ENCODE measurements at regions not wholly inside any gene's neighbourhood (a gene's known extent, or its start where the extent isn't known, plus 50 kb on each side); places are given as distances from the start of the nearest gene placed in this dataset.

DNA sequence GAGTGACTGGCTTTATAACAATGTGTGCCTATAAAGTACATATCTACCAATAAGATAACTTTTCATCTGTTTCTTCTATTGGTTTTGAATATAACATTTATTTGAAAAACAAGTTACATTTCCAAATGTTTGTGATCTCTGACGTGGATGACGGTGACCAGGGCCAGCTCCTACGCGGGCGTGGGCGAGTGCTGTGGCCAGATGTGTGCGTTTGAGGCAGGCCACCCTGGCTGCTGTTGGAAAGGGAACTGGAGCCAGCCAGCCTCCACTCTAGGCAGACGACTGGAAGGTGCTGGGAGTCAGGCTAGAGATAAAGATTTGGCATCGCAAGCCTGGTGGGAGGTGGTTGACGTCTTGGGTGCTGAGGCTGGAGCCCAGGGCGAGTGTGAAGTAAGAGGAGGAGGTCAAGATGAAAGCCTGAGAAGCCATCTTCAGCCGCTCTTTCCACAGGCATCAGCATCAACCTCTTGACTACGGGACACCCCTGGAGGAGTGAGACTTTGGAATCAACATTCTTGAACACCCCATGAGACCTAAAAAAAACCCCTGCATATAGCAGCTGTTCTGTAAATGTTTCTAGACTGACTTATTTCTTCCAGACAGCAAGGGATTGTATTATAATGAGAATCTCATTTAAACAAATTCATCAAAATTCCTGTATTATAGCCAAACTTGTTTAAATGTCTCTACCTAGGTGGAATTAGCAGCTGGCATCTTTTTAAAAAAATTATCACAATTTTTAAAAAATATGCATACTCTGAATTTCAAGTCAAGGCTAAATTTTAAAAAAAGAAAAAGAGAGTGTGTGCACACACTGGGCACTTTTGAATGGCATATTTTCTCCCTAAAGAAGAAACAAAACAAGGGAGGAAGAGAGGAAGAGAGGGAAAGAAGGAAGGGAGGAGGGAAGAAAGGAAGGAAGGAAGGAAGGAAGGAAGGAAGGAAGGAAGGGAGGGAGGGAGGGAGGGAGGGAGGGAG, 112.5 kb upstream of the SLC44A3 start:
- DNase-seq (ENCODE audit: low spot score) = no peak

DNA sequence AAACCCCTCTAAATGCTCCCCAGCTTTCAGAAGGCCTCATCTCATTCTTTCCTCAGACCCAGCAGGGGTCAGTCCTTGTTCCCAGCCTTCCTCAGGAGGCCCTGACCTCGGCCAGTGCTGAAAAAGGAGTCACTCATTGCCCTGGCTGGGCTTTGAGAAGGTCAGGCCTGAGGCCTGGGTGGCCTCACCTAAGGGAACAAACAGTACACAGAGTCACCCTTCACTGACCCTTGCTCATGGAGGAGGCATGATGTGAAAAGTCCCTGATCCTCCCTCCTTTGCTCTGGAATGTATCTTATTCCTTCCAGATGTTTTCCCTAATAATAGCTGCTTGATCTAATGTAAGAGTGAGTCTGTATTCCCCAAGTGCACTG, 117.7 kb upstream of the SLC44A3 start:
- no peak for DNase-seq (ENCODE audit: low spot score)

DNA sequence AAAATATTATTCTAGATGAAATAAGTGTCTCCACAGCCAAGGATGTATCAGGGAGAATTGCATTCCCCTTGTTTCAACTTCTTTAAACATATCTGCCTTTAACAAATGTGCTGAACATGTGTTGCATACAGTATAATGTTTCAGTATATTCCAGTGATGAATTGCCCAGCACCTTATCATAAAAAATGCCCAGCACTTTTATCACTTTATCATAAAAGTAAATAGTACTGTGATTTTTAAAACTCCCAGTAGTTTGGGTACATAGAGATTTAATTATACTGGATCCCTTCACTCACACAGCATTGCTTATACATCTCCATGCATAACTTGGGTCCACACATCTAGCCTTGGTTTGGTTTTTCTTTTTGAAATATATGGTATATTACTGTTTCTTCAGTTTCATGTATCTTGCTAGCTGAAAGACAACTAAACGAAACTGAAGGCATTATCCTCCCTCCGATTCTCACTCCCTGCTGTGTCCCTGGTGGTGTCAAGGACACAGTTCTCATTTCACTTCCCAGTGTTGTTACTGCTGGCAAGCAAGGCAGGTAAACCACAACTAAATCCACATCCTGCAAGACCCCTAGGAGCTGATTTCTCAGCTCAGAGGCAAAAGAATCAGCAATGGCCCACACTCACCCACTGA, 118.2 kb upstream of the SLC44A3 start:
- DNase-seq (ENCODE audit: low spot score) = no peak

DNA sequence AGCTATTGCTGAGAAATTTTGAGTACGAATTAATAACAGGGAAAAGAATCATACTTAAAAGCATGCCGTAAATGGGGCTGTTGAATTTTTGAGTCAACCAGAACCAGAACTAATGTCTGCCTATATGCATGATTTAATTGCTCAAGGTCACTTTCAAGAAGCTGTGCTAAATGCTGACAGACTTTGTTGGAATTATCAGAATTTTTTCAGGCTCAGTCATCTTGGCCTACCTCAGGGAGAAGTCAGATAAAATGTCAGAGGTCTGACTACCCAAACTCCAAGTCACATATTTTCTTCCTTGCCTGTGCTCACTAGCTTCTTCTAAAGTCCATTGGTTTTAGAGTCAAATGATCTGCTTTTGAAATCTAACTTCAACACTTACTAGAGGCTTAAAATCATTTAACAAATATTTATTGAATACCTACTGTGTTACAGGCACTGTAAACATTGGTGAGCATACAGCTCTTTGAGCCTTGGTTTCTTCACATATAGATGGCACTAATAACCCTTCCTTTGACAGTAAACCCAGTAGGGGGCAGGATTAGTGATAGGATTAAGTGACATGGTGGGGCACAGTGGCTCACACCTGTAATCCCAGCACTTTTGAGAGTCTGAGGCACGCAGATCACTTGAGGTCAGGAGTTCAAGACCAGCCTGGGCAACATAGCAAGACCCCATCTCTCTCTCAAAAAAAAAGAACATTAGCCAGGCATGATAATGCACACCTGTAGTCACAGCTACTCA, 121.2 kb upstream of the SLC44A3 start:
- no peak for DNase-seq (ENCODE audit: low spot score)

DNA sequence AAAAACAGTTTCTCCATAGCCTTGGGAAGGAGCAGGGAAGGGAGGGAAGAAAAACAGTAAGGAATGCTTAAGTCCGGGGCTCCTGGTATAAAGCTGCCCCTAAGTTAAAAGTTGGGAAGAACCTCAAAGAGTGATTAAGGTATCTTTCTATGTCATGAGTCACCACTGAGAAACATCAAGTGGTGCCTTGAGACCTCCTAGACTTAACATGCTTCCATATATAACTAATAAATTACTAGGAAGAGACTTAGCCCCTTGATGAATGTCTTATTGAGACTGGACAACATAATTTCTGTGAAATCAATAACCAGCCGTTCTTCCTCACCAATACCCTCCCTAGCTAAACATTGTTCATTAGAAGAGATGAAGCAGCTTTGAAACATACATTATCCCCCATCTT, 121.8 kb upstream of the SLC44A3 start:
- DNase-seq (ENCODE audit: low spot score) = no peak

DNA sequence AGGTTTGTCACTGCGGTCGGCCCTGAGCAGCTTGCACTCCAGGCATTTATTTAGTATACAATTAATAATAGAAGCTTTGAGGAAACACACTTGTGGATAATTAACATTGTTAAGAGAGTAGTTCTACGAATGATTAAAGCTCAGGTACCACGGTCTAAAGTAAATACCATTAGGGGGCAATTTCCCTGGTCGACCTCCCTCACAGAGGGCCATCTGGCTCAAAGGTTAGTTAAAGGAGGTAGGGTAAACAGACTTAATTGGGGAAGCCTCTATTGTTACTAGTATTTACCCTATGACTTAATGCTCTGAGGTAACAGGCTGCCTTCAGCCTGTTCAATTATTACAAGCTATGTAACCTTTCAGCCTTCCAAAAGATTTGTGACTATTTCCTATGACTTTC, 122.3 kb upstream of the SLC44A3 start:
- DNase-seq (ENCODE audit: low spot score) = no peak

DNA sequence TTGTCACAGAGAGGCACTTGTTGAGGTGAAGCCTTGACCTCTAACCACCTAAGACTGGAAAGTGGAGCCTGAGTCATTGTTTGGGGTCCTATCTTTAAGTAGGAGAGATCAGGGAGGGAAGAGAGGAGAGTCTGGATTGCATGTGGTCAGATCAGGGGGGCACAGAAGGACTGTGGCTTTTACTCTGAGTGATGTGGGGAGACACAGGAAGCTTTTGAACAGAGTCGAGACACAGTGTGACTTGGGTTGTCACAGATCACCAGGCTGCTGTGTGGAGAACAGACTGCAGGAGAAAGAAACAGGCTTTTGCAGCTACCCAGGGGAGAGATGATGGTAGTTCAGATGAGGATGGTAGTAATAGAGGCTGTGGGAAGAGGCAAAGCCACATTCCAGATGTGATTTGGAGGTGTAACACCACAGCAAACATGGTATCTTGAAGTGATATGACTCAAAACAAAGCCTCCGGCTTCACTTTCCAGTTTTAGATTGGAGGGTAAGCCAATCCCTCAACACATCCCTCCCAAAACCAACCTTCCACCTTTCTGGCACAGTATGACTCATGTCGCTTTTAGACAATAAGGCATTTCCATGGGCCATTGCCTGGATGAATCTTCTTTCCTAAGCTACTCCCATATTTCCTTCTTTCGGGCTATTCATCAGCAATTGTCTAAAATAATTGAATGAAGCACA, 125.8 kb upstream of the SLC44A3 start:
- no peak for DNase-seq (ENCODE audit: low spot score)

DNA sequence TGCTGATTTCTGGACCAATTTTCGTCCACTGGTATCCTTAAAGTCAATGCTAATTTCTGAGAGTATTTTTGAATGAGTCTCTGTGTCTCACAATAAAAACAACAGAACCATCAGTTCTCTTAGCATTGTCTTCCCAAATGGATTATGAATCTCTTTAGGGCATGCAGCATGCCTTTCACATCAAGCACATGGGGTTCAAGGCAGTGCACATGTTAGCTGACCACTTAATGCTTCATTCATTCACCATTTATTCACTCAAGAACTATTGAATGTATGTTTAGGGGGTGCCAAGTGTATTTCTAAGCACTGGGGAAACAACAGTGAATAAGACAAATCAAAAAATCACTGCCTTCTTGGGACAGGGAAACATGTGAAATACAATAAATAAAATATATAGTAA, 126.7 kb upstream of the SLC44A3 start:
- no peak for DNase-seq (ENCODE audit: low spot score)

DNA sequence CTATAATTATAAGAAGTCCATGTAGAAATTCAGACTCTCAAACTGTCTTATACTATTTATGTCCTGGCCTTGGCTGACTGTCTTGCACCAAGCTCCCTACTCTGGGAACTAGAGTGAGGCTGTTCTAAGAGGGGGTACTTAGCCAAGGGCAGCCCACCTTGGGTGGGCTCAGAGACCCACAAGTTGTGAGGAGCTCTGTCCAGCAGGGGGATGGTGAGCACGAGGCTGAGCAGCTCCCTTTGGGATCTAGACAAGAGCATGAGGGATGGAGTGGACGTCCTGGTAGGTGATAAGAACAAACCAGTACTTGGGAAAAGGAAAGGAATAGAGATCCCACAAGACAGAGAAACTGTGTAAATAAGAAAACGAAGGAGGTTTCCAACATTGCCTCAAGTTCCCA, 127.1 kb upstream of the SLC44A3 start:
- DNase-seq (ENCODE audit: low spot score) = no peak

DNA sequence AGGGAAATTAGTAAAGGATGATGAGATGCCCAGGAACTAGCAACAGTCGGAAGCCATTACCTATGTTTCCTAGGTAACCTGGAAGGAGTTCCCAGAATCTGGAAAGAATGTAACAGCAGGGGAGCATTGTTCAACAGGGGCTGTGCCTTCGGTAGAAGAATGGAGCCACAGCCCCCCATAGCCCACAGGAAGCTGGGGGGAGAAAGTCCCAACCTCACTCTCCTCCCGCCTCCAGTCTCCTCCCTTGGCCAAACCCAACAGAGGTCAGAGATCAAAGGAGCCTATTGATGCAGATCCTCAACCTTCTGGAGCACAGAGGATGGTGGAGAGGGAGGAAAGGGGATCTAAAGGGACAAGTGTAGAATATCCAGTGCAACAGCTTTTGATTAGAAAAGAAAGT, 131.5 kb upstream of the SLC44A3 start:
- DNase-seq (ENCODE audit: low spot score) = no peak

DNA sequence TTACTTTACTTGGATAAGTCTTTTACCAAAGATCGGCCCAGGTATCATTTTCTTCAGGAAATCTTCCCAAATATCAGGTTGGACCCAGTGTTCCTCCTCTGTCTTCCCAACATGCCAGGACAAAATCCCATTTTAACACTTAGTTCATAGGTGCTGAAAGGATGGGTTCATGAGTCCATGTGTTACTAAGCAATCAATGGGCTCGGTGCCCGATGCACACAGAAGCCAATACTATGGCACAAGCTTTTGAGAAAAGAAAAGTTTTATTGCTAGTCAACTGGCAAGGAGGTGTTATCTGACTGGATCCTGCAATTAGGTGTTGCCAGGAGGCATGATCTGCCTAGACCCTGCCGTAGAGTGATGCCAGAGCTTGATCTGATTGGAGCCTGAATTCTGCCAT, 133.3 kb upstream of the SLC44A3 start:
- no peak for DNase-seq (ENCODE audit: low spot score)

DNA sequence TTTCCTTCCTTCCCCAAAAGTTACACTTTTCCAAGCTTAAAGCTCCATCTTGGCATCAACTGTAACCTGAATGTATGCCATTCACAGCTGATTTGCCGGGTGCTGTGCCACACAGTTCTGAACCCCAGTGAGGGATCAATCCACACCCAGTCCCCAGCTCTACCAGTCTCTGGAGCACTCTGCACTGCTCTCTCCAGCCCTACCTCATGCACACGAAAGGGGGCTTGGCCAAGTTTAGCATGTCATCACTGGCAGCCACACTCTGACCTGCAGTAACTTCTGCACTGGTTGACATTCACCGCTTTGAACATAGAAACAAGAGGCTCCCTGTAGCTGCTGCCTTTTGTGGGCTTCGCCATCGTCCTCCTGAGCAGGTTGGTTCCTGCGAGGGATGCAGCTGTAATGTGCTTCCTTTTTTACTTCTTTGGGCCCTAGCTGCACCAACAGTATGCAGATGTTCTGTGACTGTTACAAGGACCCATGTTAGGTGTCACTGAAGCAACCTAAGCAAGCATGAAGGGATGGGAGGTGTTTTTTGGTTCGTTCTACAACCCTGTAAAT, 135.4 kb upstream of the SLC44A3 start:
- no peak for DNase-seq (ENCODE audit: low spot score)

DNA sequence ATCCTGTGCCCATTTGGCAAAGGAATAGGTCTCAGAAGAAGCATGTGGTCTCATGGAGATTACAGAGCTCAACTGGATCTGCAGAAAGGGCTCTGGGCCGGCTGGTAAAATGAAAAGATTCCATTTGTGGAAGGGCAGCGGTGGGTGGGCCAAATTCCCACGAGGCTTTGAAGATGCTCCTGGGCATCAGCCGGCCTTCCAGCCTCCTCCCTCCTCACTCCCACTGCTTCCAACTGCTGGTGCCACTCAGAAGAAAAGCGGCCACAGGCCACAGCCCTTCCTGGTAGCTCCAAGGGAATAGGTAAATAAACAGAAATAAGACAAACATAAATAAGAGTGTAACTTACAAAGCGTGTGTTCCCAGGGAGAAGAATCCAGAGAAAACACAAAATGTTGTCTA, 136.3 kb upstream of the SLC44A3 start:
- DNase-seq (ENCODE audit: low spot score) = no peak

DNA sequence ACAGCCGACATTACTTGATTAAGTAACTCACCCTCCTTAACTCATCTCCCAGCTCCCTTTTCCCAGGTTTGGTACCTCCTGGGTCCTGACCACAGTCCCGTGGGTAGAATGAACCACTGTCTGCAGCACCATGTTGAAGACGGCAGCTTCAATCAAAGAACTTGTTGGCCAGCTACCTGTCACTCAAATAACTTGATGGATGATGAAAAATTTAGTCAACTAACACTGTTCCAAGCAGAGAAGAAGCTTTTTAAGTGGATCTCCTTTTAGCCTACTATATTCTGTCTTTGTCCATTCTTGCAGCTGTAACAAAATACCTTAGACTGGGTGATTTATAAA, 138.4 kb upstream of the F3 start:
- no peak for DNase-seq (ENCODE audit: low spot score)

DNA sequence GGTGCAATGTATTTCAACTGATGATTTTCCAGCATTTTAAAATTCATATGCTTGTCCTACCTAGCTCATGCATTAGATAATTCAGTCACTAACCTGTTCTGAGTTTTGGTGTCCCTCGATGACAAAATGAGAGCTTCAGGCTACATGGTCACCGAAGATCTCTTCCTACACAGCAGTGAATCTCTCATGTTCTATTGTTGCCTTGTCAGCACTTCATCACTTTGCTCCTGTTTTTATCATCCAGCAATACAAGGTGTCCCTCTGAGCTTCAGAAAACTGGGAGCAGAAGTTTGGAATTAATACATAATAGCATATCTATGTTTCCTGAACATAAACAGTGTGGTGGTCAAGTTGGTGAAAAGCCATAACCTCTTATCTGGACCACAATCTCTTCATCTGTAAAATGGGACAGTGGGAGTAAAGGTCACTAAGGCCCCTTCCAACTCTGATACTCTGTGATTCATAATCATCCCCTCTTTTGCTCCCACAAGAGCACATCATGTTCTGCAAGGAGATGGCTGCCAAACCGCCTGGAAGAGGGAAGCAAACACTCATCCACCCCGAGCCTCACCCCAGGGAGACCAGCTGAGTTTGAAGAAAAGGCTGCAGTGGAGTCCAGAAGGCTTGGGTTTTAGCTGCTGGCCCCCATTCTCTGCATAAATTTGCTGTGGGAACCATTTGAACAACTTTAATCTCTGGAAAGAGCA, 137.9 kb upstream of the F3 start:
- no peak for DNase-seq (ENCODE audit: low spot score)

DNA sequence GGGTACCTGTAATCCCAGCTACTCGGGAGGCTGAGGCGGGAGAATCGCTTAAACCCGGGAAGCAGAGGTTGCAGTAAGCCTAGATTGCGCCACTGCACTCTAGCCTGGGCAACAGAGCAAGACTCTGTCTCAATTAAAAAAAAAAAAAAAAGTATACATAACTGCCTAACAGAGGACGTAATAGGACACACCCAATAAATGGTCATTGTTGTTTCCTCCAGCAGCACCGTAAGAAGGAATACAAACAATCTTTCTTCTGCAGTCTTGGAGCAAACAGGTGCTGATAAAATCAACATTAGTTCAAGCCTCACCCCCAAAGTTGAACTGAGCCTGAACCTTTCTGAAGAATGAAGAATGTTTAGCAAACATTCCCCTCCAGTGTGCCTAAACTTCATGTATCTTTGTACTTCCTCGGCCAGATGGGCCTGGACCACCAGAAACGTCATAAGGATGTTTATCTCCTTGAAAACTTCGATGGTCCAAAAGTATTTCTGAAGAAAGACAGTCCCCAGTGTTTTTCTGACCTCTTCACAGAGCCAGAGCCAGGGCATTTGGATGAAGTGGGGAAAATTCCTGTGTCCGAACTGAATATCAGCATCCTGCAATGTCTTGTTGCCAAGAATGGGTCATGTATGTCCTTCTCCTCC, 136.8 kb upstream of the F3 start:
- DNase-seq (ENCODE audit: low spot score) = no peak

DNA sequence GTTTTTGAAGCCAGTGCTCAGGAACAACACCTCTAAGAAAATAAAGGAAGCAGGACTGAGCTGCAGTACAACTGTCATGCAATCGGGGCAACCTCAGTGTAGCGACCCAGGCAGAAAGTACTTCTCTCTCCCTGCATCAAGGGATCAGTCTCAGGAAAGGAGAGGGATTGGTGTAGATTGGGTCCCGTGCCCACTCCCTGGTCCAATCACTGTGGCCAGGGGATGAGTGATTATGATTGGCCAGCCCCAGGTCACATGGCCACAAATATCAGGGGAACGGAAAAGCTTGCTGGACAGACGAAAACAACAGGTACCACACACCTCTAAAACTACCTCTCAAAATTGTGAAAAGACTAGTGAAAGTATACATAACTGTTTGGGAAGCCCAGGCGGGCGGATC, 136.2 kb upstream of the F3 start:
- no peak for DNase-seq (ENCODE audit: low spot score)

DNA sequence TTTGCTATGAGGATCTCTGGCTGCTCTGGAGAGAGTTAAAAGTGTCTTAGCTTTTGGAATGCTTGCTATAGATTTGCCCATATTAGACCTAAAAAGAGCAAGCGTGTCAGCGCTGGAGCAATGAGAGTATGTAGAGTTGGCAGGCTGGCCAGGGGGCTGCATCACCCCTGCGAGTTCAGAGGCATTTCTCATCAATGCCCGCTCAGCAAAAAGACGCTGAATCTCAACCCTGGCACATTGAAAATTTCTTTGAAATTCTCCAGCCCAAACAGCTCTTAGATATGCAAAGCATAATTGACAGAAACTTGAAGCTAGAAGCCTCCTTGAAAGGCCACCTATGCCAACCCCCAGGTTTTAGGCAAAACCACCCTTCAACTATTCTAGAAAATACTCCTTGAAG, 135.5 kb upstream of the F3 start:
- DNase-seq (ENCODE audit: low spot score) = no peak

DNA sequence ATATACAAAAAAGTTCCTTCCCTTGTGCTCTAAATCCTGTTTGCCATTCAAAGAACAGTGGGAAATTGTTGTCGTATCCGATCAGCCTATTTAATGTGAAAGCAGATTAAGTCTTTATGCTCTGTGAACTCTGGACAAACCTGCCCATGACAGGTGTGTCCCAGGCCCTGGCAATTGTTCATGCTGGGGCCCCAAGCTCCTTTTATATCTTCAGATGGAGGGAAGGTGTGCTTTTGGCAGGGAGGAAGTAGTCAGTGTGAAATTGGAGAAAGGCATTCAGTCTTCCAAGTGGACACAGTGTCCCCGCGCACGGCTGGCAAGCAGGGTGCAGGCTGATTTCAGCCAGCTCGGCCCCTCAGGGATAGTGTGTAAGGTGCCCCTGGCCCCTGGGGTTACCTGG, 135.1 kb upstream of the F3 start:
- DNase-seq (ENCODE audit: low spot score) = no peak

DNA sequence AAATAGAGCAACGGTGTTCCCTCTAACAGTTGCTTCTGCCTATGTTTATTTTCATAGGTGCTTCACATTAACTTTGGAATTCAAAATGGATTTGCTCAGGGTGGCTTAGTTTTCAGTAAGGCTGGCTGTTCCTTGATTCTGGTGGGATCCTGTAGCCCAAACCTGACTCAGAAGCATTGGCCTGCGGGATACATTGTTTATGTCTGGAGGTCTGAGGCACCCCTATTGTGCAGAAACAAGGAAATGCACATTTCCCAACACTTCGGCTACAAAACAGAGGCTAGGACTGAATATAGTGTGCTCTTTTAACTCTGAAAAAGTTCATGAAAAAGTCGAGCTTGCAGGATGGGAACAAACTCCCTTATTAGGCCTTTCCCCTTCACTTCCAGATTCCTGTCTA, 133.8 kb upstream of the F3 start:
- DNase-seq (ENCODE audit: low spot score) = no peak

DNA sequence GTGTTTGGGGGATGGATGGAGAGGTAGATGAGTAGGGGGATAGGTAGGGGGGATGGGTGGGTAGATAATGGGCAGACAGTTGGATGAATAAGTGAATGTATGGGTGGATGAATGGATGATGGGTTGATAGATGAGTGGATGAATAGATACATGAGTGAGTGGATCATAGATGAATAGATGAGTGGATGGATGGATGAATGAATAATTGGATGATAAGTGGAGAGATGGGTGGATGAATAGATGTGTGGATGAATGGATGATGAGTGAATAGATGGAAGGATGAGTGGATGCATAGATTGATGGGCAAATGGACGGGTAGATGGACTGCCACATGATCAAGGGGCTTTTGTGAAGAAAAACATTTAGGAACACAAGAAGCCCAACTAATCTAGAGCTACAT, 133.3 kb upstream of the F3 start:
- no peak for DNase-seq (ENCODE audit: low spot score)

Measured in COLO829 (cell line).